DMS153 treated with DMSO at 0.1 percent for 48 hours (cell line): ENCODE measurements at regions not wholly inside any gene's neighbourhood (a gene's known extent, or its start where the extent isn't known, plus 50 kb on each side); places are given as distances from the start of the nearest gene placed in this dataset.

Experiments
- DNase-seq: peaks from one replicate; lab custom pipeline; 2025; ENCODE audit not compliant: unreplicated experiment; lab: John Stamatoyannopoulos, UW

DNA sequence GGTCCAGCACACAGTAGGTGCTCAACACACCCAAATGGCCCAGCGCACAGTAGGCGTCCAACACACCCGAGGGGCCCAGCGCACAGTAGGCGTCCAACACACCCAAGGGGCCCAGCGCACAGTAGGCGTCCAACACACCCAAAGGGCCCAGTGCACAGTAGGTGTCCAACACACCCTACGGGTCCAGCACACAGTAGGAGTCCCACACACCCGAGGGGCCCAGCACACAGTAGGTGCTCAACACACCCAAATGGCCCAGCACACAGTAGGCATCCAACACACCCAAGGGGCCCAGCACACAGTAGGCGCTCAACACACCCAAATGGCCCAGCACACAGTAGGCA, 80.8 kb downstream of the FOXL3 start:
- no peak for DNase-seq

DNA sequence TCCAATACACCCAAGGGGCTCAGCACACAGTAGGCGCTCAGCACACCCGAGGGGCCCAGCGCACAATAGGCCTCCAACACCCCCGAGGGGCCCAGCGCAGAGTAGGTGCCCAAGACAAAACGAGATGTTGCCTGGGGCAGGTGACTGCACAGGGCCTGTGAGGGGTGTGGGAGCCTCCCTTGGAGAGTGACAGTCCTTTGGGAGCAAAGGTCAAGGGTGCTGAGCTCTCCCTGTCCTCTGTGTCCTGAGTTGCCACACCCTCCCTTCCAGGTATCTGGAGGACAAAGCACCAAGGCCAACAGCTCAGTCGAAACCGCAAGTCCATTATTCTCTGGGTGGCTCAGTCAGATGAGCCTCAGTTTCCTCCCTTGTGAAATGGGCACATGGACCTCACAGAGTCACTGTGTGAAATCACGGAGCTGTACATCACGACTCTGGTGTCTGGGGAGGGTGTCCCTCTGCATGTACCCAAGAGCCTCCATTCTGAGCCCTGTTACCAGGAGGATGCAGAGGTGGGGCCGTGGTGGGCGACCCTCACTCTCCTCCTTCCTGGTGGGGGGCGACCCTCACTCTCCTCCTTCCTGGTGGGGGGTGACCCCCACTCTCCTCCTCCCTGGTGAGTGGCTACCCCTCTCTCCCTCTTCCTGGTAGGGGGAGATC, 81.3 kb downstream of the FOXL3 start:
- DNase-seq = no peak

DNA sequence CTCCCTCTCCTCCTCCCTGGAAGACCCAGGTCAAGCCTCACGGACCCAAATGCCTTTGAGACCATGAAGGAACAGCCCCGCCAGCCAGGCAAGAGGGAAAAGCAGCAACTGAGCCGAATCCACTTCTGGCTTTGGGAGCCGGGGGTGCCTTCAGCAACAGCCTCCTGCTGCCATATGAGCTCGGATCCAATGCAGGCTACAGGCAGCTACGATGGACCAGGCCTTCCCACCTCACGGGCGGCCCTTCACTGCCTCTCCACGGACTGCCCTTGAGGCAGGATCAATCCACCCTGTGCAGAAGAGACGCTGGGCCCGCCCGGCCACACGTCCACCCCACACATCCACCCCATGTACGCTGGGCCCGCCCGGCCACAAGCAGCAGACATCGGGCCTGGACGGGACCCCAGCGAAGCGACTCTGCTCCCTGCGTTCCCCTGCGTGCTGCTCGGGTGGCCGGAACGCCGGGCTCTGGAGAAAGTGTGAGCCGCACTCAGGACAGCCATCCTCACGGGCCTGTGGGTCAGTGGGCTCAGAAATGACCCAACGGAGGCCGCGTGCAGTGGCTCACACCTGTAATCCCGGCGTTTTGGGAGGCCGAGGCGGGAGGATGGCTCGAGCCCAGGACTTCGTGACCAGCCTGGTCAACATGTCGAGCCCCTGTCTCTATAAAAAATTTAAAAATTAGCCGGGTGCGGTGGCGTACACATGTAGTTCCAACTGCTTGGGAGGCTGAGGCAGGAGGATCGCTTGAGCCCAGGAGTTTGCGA, 82.0 kb downstream of the FOXL3 start:
- no peak for DNase-seq

GRCh38 chr7:372546-372931, 82.6 kb downstream of the FOXL3 start:
- DNase-seq = no peak

GRCh38 chr7:372932-373791, 83.2 kb downstream of the FOXL3 start:
- DNase-seq = no peak

DNA sequence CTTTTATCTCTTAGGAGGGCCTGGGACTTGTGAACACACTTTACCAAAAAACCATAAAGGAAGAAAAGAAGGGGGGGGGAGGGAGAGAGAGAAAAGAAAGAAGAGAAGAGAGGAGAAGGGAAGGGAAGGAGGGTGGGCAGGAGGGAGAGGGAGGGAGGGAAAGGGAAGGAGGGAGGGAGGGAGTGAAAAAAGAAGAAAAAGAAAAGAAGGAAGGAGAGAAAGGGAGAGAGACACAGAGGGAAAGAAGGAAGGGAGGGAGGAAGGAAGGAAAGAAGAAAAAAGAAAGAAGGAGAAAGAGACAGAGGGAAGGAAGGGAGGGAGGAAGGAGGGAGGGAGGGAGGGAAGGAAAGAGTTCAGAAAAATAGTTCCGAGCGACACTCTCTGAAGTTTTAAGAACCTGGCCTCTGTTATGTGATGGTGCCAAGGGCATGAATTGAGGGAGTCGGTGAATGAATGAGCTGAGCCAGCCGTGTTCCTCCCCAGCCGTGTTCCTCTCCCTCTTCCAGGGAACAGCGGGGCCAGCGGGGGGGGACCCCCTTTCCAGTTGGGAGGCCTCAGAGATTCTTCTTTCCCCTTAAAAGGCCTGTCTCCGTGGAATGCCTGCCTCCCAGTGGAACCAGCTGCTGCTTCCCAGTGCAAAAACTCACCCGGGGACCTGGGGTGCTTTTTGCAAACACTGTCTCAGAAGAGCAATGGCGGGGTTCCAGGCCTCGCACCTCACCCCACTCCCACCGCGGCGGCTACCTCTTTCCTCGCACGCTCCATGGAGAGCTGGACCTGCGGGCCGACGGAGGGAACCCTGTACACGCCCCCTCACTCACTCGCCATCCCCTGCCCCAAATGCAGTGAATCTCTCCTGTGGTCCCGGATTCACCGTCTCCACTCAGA, 84.1 kb downstream of the FOXL3 start:
- DNase-seq = no peak

DNA sequence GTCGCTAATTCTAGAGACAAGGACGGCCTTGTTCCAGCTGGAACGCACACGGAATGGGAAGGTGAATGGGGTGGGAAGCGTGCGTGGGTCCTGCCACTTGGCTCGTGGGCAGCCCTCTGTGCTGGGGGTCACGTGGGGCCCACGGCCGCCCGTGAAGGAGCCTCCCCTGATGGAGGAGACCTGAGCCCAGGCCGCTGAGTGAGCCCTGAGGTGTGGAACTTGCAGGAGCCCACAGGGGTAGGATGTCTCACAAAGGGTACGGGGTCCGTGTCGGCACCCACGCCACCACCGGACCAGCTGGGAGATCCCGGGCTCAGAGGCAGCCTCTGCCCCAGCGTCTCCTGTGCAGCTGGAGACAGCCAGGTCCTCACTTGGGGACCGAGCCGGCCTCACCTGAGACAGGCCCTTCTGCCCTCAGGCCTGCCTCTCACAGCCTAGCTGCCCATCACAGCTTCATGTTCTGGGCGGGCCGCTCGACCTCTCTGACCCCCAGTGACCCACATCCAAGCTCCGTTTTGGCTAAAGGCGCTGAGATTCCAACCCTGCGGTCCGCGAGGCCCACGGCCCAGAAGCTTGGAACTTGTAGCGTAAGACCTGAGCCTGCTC, 84.8 kb downstream of the FOXL3 start:
- DNase-seq = no peak

- DNase-seq = no peak
These were observed 85.4 kb downstream of the FOXL3 start for GRCh38 chr7:375321-375831.

GRCh38 chr7:375901-376305, 85.9 kb downstream of the FOXL3 start:
- DNase-seq = no peak

GRCh38 chr7:376306-377079, 86.5 kb downstream of the FOXL3 start:
- no peak for DNase-seq

DNA sequence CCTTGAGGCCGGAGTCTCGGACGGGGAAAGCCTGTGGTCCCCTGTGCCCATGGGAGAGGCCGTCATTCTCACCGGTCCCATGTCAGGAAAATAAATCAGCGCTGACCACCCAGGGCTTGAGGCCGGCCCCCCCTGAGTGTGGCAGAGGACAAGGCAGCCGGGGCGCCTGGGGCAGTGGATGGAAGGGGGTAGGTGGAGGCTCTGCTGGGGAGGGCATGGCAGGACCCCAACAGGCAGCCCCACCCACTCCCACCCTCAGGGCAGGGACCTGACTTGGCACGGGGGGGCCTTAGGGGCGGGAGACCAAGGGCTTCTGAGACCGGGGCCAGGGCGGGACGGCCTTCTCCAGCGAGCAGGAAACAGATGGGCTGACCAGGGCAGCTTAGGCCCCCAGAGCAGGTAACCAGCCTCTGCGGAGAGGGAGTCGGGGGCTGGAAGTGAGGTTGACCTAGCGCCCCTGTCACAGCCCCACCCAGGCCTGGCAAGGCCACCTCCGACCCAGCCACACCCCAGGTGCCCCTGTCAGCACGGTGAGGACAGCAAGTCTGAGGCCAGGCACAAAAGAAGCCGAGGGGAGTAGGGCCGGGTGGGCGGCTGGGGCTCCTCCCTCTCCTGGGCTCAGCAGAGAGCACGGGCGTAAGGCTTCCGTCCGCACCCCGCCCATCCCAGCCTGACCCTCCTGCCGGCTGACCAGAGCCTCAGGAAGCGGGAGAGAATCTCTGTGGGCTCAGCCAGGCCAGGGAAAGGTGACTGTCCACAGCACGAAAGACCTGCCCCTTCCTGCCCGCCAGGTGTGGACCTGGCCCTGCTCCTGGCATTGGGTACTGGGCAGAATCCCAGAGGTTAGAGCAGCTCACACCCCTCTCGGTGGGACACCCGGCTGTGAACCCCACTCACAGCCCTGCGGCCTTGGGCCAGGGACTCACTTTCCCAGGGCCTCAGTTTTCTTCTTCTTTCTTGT, 87.4 kb downstream of the FOXL3 start:
- no peak for DNase-seq

DNA sequence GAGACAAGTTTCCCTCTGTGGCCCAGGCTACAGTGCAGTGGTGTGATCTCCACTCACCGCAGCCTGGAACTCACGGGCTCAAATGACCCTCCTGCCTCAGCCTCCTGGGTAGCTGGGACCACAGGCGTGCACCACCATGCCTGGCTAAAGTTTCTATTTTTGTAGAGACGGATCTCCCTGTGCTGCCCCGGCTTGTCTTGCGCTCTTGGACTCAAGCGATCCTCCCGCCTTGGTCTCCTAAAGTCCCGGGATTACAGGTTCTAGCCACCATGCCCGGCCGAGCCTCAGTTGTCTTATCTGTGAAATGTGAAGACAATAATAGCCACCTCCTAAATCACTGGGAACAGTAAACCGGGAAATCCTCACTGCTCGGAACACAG, 88.1 kb downstream of the FOXL3 start:
- DNase-seq = no peak

DNA sequence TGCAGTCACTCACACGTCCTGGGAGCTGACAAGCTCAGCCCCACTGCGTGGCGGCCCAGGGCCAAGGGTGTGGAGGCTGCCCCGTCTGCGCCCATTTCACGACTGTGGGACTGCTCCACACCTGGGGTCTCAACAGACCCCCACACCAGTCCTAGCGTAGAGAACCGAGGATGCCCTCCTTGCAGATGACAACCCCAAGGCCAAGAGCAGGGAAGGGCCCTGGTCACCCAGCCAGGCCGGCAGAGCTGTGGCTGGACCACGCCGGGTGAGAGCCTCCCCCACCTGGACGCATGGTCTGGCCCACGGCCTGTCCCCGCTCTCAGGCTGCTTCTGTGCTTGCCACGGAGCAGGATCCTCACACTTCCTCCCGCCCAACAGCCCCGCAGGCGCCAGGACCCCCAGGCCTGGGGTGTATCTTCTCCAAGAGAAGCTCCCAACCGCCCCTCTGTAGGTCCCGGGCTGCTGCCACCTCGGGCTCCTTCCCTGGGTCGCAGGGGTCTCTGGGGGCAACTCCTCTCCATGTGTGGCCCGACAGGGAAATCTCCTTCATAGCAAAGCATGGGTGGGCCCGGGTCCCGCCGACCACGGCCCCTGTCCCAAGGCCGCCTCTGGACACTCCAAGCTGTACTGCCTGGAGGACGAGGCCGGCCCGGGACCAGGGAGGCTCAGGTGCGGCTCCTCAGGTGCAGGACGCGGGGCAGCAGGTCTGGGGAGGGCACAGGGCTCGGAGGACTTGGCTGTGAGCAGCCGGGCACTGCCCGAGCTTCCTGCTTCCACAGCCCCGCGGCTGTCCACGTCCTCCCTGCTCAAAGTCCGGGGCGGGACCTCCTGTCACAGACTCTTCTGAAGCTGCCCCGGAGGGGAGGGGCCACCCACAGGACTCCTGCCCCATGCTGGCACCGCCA, 88.8 kb downstream of the FOXL3 start:
- DNase-seq = no peak

GRCh38 chr7:379456-380138, 89.6 kb downstream of the FOXL3 start:
- no peak for DNase-seq

DNA sequence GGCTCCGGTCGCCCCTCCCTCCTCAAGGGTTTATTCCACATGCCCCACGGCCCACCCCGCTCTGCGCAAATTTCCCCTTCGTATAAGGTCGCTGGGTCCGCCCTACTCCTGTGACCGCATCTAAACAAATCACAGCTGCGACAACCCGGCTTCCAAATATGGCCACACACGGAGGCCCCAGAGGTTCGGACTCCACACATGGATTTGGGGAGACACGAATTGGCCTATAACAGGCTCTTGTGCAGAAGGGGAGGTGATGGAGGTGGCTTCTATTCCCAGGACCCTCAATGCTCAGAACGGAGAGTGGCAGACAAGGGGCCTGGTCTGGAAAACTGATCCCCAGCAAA, 90.1 kb downstream of the FOXL3 start:
- no peak for DNase-seq

DNA sequence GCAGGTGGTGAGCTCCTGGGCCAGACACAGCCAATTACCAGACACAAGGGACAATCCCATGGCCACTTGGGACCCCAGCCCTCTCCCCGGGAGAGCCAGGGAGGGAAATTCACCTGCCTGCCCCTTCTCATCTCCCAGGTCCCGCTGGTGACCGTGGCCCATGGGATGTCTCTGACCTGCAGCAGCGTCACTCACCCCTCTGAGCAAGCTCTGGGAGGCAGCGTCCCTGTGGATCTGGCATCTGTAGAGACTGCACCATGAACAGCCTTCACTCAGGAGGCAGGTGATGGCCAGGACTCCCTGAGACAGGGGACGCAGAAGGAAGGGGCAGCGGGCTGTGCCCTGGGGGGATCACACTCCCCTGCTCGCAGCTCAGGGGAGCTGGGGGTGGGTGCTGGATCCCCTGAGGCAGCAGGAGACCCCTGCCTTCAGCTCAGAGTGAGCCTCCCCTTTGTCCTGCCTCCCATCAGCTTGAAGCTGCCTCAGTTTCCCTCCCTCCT, 90.8 kb downstream of the FOXL3 start:
- DNase-seq = no peak
